ENCODE measurements at regions not wholly inside any gene's neighbourhood (a gene's known extent, or its start where the extent isn't known, plus 50 kb on each side); places are given as distances from the start of the nearest gene placed in this dataset.

- H3K4me3 ChIP-seq (ENCODE audit: control insufficient read depth, low read depth, low read length), result no peak overlapping the region
- DNase-seq (ENCODE audit: low read depth), result no peak
- TF ChIP-seq CTCF (IDR thresholded peaks at IDR 0.05; ENCODE audit: control insufficient read depth, insufficient read depth, low read depth, low read length, missing control alignments), result no peak
Measured at GRCh38 chr6:1181939-1182605, 129.8 kb upstream of the FOXQ1 start.

GRCh38 chr6:1179571-1180459 is 132.1 kb upstream of the FOXQ1 start:
- no peak for DNase-seq (ENCODE audit: low read depth)
- H3K4me3 ChIP-seq (ENCODE audit: control insufficient read depth, low read depth, low read length), result no peak overlapping the region
- no peak for TF ChIP-seq CTCF (IDR thresholded peaks at IDR 0.05; ENCODE audit: control insufficient read depth, insufficient read depth, low read depth, low read length, missing control alignments)

DNA sequence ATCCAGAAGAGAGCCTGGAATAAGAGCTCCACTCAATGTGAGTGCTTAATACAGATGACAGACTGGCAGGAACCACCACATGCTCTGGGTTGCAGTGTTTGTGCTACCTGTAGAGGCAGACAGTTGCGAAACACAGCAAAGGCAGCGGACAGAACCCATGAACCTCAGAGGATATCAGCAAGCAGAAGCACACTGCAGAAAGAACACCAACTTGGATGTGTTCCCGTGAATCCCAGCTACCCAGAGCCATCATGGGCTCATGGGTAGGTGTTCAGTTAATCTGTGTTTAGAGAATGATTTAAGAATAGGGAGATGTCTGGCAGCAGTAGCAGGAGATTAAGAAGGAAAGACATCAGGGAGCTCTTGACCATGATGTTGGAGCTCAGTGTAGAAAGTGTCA is 133.3 kb upstream of the FOXQ1 start:
- no peak for TF ChIP-seq CTCF (IDR thresholded peaks at IDR 0.05; ENCODE audit: control insufficient read depth, insufficient read depth, low read depth, low read length, missing control alignments)
- no peak for DNase-seq (ENCODE audit: low read depth)
- no peak overlapping the region for H3K4me3 ChIP-seq (ENCODE audit: control insufficient read depth, low read depth, low read length)

DNA sequence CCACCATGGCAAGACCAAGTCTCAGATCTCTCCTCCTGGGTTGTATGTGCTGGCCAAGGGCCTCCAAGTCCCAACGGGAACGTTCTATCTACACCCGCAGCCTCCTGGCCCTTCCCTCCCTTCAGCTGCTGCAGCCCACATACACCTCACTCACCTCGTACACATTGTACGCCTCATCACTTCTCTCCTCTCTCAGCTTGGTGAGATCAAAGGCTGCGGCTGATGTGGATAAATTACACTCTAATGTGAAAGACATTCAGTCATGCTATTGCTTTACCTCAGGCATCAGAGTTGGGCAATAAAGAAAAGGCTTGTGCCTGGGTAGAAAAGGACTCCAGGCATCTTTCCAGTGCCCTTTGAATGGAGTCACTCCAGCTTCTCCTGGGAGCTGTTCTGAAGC is 135.3 kb upstream of the FOXQ1 start:
- H3K4me3 ChIP-seq (ENCODE audit: control insufficient read depth, low read depth, low read length), result no peak overlapping the region
- no peak for DNase-seq (ENCODE audit: low read depth)

DNA sequence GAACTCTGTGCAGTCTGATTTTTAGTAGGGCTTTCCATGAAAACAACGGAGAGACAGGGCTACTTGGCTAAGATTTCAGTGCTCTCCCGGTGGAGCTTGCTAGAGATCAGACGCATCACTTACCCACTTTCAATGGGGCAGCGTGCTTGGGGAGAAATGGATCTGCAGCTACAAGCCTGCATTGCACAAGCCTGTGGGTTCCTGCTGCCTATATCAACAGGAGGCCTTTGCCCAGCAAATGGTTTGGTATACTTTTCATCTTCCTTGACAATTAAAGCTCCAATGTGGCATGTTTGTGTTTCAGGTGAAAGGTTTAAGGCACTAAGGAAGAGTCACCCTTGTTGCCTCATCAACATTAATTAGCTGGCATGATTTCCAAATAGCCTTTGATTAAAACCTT is 136.0 kb upstream of the FOXQ1 start:
- H3K4me3 ChIP-seq (ENCODE audit: control insufficient read depth, low read depth, low read length), result no peak overlapping the region
- no peak for DNase-seq (ENCODE audit: low read depth)
- TF ChIP-seq CTCF (IDR thresholded peaks at IDR 0.05; ENCODE audit: control insufficient read depth, insufficient read depth, low read depth, low read length, missing control alignments), result no peak

More for the DNA sequence above, 135.3 kb upstream of the FOXQ1 start:
- TF ChIP-seq CTCF (IDR thresholded peaks at IDR 0.05; ENCODE audit: control insufficient read depth, insufficient read depth, low read depth, low read length, missing control alignments), result no peak

DNA sequence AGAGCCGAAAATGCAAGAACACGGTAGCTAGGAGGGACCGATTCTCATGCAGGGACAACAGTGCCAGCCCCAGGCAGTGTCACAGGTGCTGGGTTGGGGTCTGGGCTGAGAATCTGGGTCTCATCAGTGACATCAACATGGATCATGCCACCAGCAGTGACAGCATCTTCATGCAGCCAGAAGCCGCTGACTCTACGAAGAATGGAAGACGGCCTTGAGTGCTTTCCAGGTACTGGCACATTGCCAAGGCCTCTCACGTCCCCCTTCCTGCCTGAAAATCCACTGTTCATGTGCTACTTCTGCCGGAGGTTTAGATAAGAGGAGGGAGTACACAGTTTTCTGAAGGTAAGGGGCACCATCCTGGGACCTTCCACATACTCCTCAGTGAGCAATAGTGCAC is 141.1 kb upstream of the FOXQ1 start:
- DNase-seq (ENCODE audit: low read depth), result no peak
- no peak for TF ChIP-seq CTCF (IDR thresholded peaks at IDR 0.05; ENCODE audit: control insufficient read depth, insufficient read depth, low read depth, low read length, missing control alignments)
- no peak overlapping the region for H3K4me3 ChIP-seq (ENCODE audit: control insufficient read depth, low read depth, low read length)
